Muscle layer of duodenum (tissue), 2 donors: ENCODE measurements at regions not wholly inside any gene's neighbourhood (a gene's known extent, or its start where the extent isn't known, plus 50 kb on each side); places are given as distances from the start of the nearest gene placed in this dataset.

Experiments
- H3K27ac ChIP-seq: one replicate; pipeline ENCODE4 v1.7.0; 2013; ENCODE audit warnings: mild to moderate bottlenecking, low read length
- H3K27me3 ChIP-seq: one replicate; pipeline ENCODE4 v1.7.0; 2013; ENCODE audit warnings: low read depth, mild to moderate bottlenecking, control low read depth, low read length
- H3K36me3 ChIP-seq, 2 donors: one replicate each; pipeline ENCODE4 v1.7.0; 2013; ENCODE audit warnings: low read length in 2 of 2, control low read depth in 1 of 2, mild to moderate bottlenecking in 1 of 2; ENCODE audit not compliant: insufficient read depth in 2 of 2, control insufficient read depth in 1 of 2
- H3K4me1 ChIP-seq, 2 donors: one replicate each; pipeline ENCODE4 v1.7.0; 2013; ENCODE audit warnings: low read length in 2 of 2, mild to moderate bottlenecking in 2 of 2, control low read depth in 1 of 2, moderate library complexity in 1 of 2; ENCODE audit not compliant: insufficient read depth in 2 of 2, control insufficient read depth in 1 of 2
- H3K4me3 ChIP-seq, 2 donors: one replicate each; pipeline ENCODE4 v1.7.0; 2013; ENCODE audit warnings: low read length in 2 of 2, low read depth in 1 of 2, mild to moderate bottlenecking in 1 of 2
- H3K9me3 ChIP-seq, 2 donors: one replicate each; pipeline ENCODE4 v1.7.0; 2013; ENCODE audit warnings: low read length in 2 of 2, control low read depth in 1 of 2, mild to moderate bottlenecking in 1 of 2; ENCODE audit not compliant: control insufficient read depth in 1 of 2
- donor health status: healthy.

DNA sequence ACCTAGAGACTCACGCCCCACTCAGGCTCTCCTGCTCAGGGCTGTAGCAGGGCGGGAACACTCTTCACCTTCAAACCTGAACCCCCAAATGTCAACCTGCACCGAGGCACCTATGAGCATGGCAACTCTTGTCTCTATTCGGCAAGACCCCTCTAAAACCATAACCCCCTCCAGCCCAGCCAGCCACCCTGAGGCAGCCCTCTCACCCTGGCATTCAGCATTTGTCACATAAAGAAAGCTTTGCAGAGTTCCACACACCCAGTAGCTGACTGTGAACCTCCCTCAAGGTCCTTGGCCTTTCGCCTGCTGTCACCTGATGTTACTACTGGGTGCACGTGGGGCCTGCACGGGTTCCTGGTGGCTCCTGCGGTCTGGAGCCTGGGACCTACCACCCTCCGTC, 97.2 kb upstream of the ALKAL2 start:
- Histone ChIP-seq H3K9me3 (no peaks in the 10 kb centered on the region), H3K27me3 (no peaks in the 10 kb centered on the region), H3K4me3 (no peak overlapping the region), H3K4me1 (no peaks in the 10 kb centered on the region), H3K36me3 (no peaks in the 10 kb centered on the region), H3K27ac (no peak overlapping the region)

DNA sequence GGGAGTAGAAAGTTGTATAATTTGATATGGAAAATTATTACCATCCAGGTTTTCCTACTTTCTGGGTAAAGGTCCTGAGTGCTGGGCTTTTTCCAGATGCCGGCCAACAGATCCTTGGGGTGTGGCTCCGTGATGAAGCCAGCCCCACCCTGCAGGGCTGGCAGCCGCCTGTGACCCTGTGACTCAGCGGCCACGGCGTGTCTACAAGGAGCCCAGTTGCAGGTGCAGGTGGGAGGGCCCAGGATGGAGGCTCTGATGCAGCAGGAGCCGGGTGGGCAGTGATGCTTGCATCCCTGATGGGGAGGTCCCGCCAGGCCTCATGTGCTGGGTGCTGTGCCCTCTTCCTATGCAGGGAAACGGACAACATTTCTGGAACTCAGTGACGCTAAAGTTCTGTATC, 96.0 kb upstream of the ALKAL2 start:
- Histone ChIP-seq H3K4me3 (no peak overlapping the region), H3K36me3 (no peaks in the 10 kb centered on the region)

GRCh38 chr2:383178-383577, 95.3 kb upstream of the ALKAL2 start:
- H3K4me1 ChIP-seq = no peaks in the 10 kb centered on the region
- no peak overlapping the region for H3K4me3 ChIP-seq
- H3K27ac ChIP-seq = no peak overlapping the region
- H3K36me3 ChIP-seq = no peaks in the 10 kb centered on the region
- no peaks in the 10 kb centered on the region for H3K27me3 ChIP-seq
- H3K9me3 ChIP-seq = no peaks in the 10 kb centered on the region

More for the DNA sequence above, 96.0 kb upstream of the ALKAL2 start:
- Histone ChIP-seq H3K27me3 (no peaks in the 10 kb centered on the region), H3K9me3 (no peaks in the 10 kb centered on the region), H3K4me1 (no peaks in the 10 kb centered on the region), H3K27ac (no peak overlapping the region)

DNA sequence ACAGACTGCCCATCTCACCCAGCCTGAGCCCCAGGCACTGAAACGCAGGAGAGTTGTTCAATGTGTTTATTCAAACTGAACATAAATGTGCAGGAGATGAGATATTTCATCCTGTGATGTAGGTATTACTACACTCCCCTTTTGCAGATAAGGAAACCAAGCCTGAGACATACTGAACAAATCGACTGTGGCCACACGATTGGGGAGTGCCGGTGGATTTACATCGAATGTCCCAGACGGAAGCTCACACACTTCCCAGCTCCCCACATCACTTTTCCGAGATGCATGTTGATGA, 94.8 kb upstream of the ALKAL2 start:
- H3K9me3 ChIP-seq = no peaks in the 10 kb centered on the region
- no peak overlapping the region for H3K4me3 ChIP-seq
- no peaks in the 10 kb centered on the region for H3K4me1 ChIP-seq
- H3K27ac ChIP-seq = no peak overlapping the region
- H3K36me3 ChIP-seq = no peaks in the 10 kb centered on the region
- no peaks in the 10 kb centered on the region for H3K27me3 ChIP-seq

DNA sequence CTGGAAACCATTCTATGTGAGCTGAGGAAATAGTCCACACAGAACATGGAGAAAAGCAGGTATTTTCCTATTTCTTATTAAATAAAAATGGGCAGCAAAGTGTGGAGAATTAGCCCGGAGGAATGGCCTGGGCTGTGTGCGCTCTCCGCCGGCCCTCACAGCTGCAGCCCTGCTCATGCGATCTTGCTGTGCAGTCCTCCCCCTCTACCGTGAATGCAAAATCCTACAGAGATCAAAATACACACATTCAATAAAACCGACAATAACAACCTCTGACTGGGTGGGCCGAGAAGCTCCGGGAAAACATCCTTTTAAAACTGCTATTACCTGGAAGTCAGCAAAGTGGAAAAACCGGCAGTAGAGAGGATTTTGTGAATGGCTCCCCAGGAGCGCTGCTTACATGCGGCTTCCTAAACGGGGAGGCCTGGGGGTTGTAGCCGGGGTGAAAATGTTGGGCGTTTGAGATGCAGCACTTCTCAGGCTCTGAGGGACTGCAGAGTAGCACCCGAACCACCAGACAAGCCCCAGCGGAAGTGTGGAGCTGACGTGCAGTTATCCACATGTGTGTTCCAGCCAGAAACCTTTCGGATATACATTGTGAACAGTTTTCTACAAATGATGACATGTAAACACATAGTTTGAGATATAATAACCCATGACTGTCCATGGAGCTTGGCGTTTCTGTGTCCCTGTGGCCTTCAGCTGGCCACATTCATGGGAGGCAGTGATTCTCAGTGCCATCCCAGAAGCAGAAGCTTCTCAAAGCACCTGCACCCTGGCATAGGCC, 94.2 kb upstream of the ALKAL2 start:
- Histone ChIP-seq H3K27ac (no peak overlapping the region), H3K9me3 (no peaks in the 10 kb centered on the region), H3K4me1 (no peaks in the 10 kb centered on the region), H3K4me3 (no peak overlapping the region), H3K27me3 (no peaks in the 10 kb centered on the region), H3K36me3 (no peaks in the 10 kb centered on the region)

GRCh38 chr2:381181-381580, 93.3 kb upstream of the ALKAL2 start:
- Histone ChIP-seq H3K4me1 (no peaks in the 10 kb centered on the region), H3K27me3 (no peaks in the 10 kb centered on the region), H3K9me3 (no peaks in the 10 kb centered on the region), H3K36me3 (no peaks in the 10 kb centered on the region), H3K27ac (no peak overlapping the region), H3K4me3 (no peak overlapping the region)

DNA sequence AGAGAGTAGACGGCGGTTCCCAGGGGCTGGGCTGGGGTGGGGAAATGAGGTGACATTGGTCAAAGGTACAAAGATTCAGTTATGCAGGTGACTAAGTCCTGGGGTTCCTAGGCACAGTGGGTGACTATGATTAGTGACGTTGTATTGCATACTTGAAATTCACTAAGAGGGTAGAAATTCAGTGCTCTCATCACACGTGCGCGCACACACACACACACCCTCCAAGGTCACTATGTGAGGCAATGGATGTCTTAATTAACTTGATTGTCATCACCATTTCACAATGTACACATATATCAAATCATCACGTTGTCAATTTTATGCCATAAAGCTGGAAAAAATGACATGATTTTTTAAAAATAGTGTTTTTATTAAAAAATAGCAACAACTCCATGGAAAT, 92.9 kb upstream of the ALKAL2 start:
- Histone ChIP-seq H3K36me3 (no peaks in the 10 kb centered on the region), H3K27me3 (no peaks in the 10 kb centered on the region), H3K4me3 (no peak overlapping the region), H3K27ac (no peak overlapping the region), H3K4me1 (no peaks in the 10 kb centered on the region), H3K9me3 (no peaks in the 10 kb centered on the region)

DNA sequence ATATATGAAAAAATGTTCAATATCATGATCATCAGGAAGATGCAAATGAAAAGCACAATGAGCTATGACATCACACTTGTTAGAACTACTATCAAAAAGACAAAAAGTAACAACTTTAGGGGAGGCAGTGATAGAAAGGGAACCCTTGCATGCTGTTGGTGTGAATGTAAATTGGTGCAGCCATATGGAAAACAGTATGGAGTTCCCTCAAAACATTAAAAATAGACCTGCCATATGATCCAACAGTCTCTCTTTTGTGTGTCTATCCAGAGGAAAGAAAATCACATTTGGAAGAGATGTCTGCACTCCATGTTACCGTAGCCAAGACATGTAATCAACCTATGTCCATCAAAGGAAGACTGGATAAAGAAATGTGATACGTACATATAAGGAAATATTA, 92.3 kb upstream of the ALKAL2 start:
- Histone ChIP-seq H3K9me3 (no peaks in the 10 kb centered on the region), H3K36me3 (no peaks in the 10 kb centered on the region), H3K4me1 (no peaks in the 10 kb centered on the region), H3K4me3 (no peak overlapping the region), H3K27ac (no peak overlapping the region), H3K27me3 (no peaks in the 10 kb centered on the region)

DNA sequence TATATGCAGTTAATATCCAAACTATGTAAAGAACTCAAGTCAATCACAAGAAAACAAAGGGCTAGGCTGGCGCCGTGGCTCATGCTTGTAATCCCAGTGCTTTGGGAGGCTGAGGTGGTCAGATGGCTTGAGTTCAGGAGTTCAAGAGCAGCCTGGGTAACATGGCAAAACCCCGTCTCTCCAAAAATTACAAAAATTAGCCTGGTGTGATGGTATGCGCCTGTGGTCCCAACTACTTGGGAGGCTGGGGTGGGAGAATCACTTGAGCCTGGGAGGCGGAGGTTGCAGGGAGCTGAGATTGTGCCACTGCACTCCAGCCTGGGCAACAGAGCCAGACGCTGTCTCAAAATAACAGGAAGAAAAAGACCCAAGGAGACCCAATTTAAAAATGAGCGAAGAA, 91.9 kb upstream of the ALKAL2 start:
- Histone ChIP-seq H3K4me3 (no peak overlapping the region), H3K4me1 (no peaks in the 10 kb centered on the region), H3K27me3 (no peaks in the 10 kb centered on the region), H3K9me3 (no peaks in the 10 kb centered on the region), H3K27ac (no peak overlapping the region), H3K36me3 (no peaks in the 10 kb centered on the region)

DNA sequence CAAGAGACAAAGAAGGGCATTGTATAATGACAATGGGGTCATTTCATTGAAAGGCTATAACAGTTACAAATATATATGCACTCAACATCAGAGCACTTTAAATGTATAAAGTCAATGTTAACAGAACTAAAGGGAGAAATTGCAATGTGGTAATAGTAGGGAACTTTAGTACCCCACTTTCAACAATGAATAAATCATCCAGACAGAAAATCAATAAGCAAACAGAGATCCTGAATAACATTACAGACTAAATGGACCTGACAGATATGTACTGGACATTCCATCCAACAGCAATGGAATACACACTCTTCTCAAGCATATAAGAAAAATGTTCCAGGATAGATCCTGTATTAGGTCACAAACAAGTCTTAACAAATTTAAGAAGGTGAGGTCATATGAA, 90.5 kb upstream of the ALKAL2 start:
- H3K36me3 ChIP-seq = no peaks in the 10 kb centered on the region
- H3K27ac ChIP-seq = no peak overlapping the region
- H3K4me1 ChIP-seq = no peaks in the 10 kb centered on the region
- H3K9me3 ChIP-seq = no peaks in the 10 kb centered on the region
- H3K27me3 ChIP-seq = no peaks in the 10 kb centered on the region
- no peak overlapping the region for H3K4me3 ChIP-seq

- no peak overlapping the region for H3K27ac ChIP-seq
- no peaks in the 10 kb centered on the region for H3K9me3 ChIP-seq
- no peak overlapping the region for H3K4me3 ChIP-seq
- no peaks in the 10 kb centered on the region for H3K36me3 ChIP-seq
- no peaks in the 10 kb centered on the region for H3K4me1 ChIP-seq
- no peaks in the 10 kb centered on the region for H3K27me3 ChIP-seq
Measured at GRCh38 chr2:377414-377813, 89.5 kb upstream of the ALKAL2 start.

GRCh38 chr2:375956-376307, 88.0 kb upstream of the ALKAL2 start:
- no peak overlapping the region for H3K27ac ChIP-seq
- peaks cover 0 to 2% of the 10 kb centered on the region in 2 donors for H3K9me3 ChIP-seq
- no peaks in the 10 kb centered on the region for H3K36me3 ChIP-seq
- no peaks in the 10 kb centered on the region for H3K27me3 ChIP-seq
- no peak overlapping the region for H3K4me3 ChIP-seq
- no peaks in the 10 kb centered on the region for H3K4me1 ChIP-seq
